Upper lobe of right lung (tissue), 1 donor: ENCODE measurements at regions not wholly inside any gene's neighbourhood (a gene's known extent, or its start where the extent isn't known, plus 50 kb on each side); places are given as distances from the start of the nearest gene placed in this dataset.

Experiments used
- ATAC-seq: fragments of 200-7000 bp; cut with Tn5 transposase; one replicate; pipeline ENCODE4 v1.9.1; 2020; ENCODE audit warnings: mild to moderate bottlenecking, moderate library complexity
- DNase-seq: peaks from one replicate; pipeline ENCODE4 v3.0.0-alpha.2; 2020
- H3K27ac ChIP-seq: fragments of 200-600 bp; one replicate; pipeline ENCODE4 v1.8.0; 2022
- H3K27me3 ChIP-seq: fragments of 200-600 bp; one replicate; pipeline ENCODE4 v1.8.0; 2022; ENCODE audit warnings: mild to moderate bottlenecking
- H3K36me3 ChIP-seq: fragments of 200-600 bp; one replicate; pipeline ENCODE4 v1.8.0; 2022
- H3K4me1 ChIP-seq: fragments of 200-600 bp; one replicate; pipeline ENCODE4 v1.8.0; 2022
- H3K4me3 ChIP-seq: fragments of 200-600 bp; one replicate; pipeline ENCODE4 v1.8.0; 2022; ENCODE audit warnings: mild to moderate bottlenecking
- H3K9me3 ChIP-seq: fragments of 200-600 bp; one replicate; pipeline ENCODE4 v1.8.0; 2022
- intact Hi-C: fragments of 100-400 bp; cut with DNase I; formaldehyde crosslinking; loops from one replicate; pipeline ENCODE4 v1.11.0; 2022
- TF ChIP-seq, protein P1 (sequence below): fragments of 200-600 bp; IDR thresholded peaks from one replicate; pipeline ENCODE4 v1.8.0; 2022; ENCODE audit warnings: antibody characterized with exemption
- donor health status: DM: no; HTN: yes; CAD: no; lungs with severe emphysema.

- no peaks in the 10 kb centered on the region for H3K36me3 ChIP-seq
- ATAC-seq (no peak), DNase-seq (no peak)
- no peak overlapping the region for H3K4me3 ChIP-seq
- intact Hi-C loops: no loop called here
- H3K27me3 ChIP-seq: no peaks in the 10 kb centered on the region
- TF ChIP-seq, protein P1, sequence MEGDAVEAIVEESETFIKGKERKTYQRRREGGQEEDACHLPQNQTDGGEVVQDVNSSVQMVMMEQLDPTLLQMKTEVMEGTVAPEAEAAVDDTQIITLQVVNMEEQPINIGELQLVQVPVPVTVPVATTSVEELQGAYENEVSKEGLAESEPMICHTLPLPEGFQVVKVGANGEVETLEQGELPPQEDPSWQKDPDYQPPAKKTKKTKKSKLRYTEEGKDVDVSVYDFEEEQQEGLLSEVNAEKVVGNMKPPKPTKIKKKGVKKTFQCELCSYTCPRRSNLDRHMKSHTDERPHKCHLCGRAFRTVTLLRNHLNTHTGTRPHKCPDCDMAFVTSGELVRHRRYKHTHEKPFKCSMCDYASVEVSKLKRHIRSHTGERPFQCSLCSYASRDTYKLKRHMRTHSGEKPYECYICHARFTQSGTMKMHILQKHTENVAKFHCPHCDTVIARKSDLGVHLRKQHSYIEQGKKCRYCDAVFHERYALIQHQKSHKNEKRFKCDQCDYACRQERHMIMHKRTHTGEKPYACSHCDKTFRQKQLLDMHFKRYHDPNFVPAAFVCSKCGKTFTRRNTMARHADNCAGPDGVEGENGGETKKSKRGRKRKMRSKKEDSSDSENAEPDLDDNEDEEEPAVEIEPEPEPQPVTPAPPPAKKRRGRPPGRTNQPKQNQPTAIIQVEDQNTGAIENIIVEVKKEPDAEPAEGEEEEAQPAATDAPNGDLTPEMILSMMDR: no peak
- H3K27ac ChIP-seq: no peak overlapping the region
- no peaks in the 10 kb centered on the region for H3K9me3 ChIP-seq
- no peaks in the 10 kb centered on the region for H3K4me1 ChIP-seq
Observed at GRCh38 chr13:107765724-107766401, 449.5 kb downstream of the LIG4 start.

GRCh38 chr13:107764046-107764445 is 451.3 kb downstream of the LIG4 start:
- DNase-seq: no peak
- H3K36me3 ChIP-seq: no peaks in the 10 kb centered on the region

DNA sequence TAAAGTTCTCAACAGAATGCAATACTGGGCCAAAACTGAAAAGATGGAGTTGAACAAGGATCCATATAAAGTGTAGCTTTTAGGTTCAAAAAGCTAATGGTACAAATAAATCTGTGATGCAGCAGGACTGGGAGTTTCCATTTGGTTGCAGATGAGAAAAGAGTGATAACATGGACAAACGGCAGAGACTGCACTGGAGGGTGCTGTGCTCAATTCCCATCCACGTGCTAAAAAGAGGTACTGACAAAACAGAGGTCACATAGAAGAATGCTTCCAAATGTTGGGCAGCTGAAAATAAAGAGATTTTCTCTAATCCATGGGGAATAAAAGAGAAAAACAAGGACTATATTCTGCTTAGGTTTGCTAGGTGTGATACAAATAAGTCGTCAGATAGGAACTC is 461.6 kb downstream of the LIG4 start:
- no peak overlapping the region for H3K27ac ChIP-seq
- no peaks in the 10 kb centered on the region for H3K27me3 ChIP-seq
- H3K36me3 ChIP-seq: no peaks in the 10 kb centered on the region
- DNase-seq (no peak), ATAC-seq (no peak)
- H3K4me3 ChIP-seq: no peak overlapping the region
- H3K9me3 ChIP-seq: no peaks in the 10 kb centered on the region
- H3K4me1 ChIP-seq: no peaks in the 10 kb centered on the region
- intact Hi-C loops: no loop called here
- TF ChIP-seq, protein P1: no peak

More at GRCh38 chr13:107764046-107764445, 451.3 kb downstream of the LIG4 start:
- H3K9me3 ChIP-seq: no peaks in the 10 kb centered on the region
- H3K27me3 ChIP-seq: no peaks in the 10 kb centered on the region
- ATAC-seq: no peak
- H3K4me3 ChIP-seq: no peak overlapping the region
- intact Hi-C loops: no loop called here
- TF ChIP-seq, protein P1: no peak
- no peak overlapping the region for H3K27ac ChIP-seq
- no peaks in the 10 kb centered on the region for H3K4me1 ChIP-seq

GRCh38 chr13:107753291-107753690 is 462.0 kb downstream of the LIG4 start:
- H3K4me1 ChIP-seq: no peaks in the 10 kb centered on the region
- H3K27ac ChIP-seq: no peak overlapping the region
- TF ChIP-seq, protein P1: no peak
- DNase-seq: no peak
- no peaks in the 10 kb centered on the region for H3K36me3 ChIP-seq
- ATAC-seq: no peak
- H3K4me3 ChIP-seq: no peak overlapping the region
- intact Hi-C loops: no loop called here
- no peaks in the 10 kb centered on the region for H3K9me3 ChIP-seq
- no peaks in the 10 kb centered on the region for H3K27me3 ChIP-seq

- Histone ChIP-seq H3K36me3 (no peaks in the 10 kb centered on the region), H3K4me1 (no peaks in the 10 kb centered on the region), H3K9me3 (no peaks in the 10 kb centered on the region), H3K27ac (no peak overlapping the region), H3K27me3 (no peaks in the 10 kb centered on the region), H3K4me3 (no peak overlapping the region)
- TF ChIP-seq, protein P1: no peak
- ATAC-seq: no peak
- intact Hi-C loops: no loop called here
- DNase-seq: no peak
Observed at GRCh38 chr13:107743983-107744382, 471.4 kb downstream of the LIG4 start.

GRCh38 chr13:107743526-107743925 is 471.8 kb downstream of the LIG4 start:
- TF ChIP-seq, protein P1: no peak
- DNase-seq (no peak), ATAC-seq (no peak)
- no peak overlapping the region for H3K4me3 ChIP-seq
- no peak overlapping the region for H3K27ac ChIP-seq
- no peaks in the 10 kb centered on the region for H3K27me3 ChIP-seq
- H3K36me3 ChIP-seq: no peaks in the 10 kb centered on the region
- no peaks in the 10 kb centered on the region for H3K4me1 ChIP-seq
- intact Hi-C loops: no loop called here
- H3K9me3 ChIP-seq: no peaks in the 10 kb centered on the region
